GM12865 (cell line): ENCODE measurements at regions not wholly inside any gene's neighbourhood (a gene's known extent, or its start where the extent isn't known, plus 50 kb on each side); places are given as distances from the start of the nearest gene placed in this dataset.

ENCODE experiments used
- DNase-seq: peaks from one replicate; pipeline ENCODE4 v3.0.0; 2010; ENCODE audit warnings: low read depth
- H3K4me3 ChIP-seq: 2 replicates; pipeline ENCODE4 v1.5.1; 2011; ENCODE audit warnings: mild to moderate bottlenecking, low read depth, low read length, control low read depth
- CTCF ChIP-seq: IDR thresholded peaks from 2 replicates; pipeline ENCODE4 v1.5.1; 2011; ENCODE audit warnings: low read length, control low read depth, low read depth, inconsistent platforms; ENCODE audit not compliant: insufficient read depth; ENCODE audit errors: missing control alignments

GRCh38 chrX:20545538-20545937, 278.8 kb upstream of the RPS6KA3 start:
- no peak for DNase-seq
- H3K4me3 ChIP-seq: no peak overlapping the region
- no peak for TF ChIP-seq CTCF

GRCh38 chrX:20542072-20542471, 275.4 kb upstream of the RPS6KA3 start:
- no peak for TF ChIP-seq CTCF
- no peak overlapping the region for H3K4me3 ChIP-seq
- DNase-seq: no peak

- TF ChIP-seq CTCF: no peak
- no peak overlapping the region for H3K4me3 ChIP-seq
- DNase-seq: no peak
Observed at GRCh38 chrX:20538974-20539373, 272.3 kb upstream of the RPS6KA3 start.

GRCh38 chrX:20531667-20532066, 265.0 kb upstream of the RPS6KA3 start:
- DNase-seq: no peak

GRCh38 chrX:20530406-20530921, 263.8 kb upstream of the RPS6KA3 start:
- H3K4me3 ChIP-seq: no peak overlapping the region
- peak; percentile 43 for TF ChIP-seq CTCF
- DNase-seq: peak; percentile 44

More at GRCh38 chrX:20531667-20532066, 265.0 kb upstream of the RPS6KA3 start:
- H3K4me3 ChIP-seq: no peak overlapping the region
- no peak for TF ChIP-seq CTCF

GRCh38 chrX:20529711-20530110, 263.0 kb upstream of the RPS6KA3 start:
- no peak for DNase-seq
- H3K4me3 ChIP-seq: no peak overlapping the region
- no peak for TF ChIP-seq CTCF

GRCh38 chrX:20529301-20529700, 262.6 kb upstream of the RPS6KA3 start:
- no peak overlapping the region for H3K4me3 ChIP-seq
- no peak for DNase-seq
- no peak for TF ChIP-seq CTCF
